AG04450 (cell line): ENCODE measurements at regions not wholly inside any gene's neighbourhood (a gene's known extent, or its start where the extent isn't known, plus 50 kb on each side); places are given as distances from the start of the nearest gene placed in this dataset.
"Not testable (repeated sequence)": the region's sequence is repeated elsewhere in the genome, so short reads cannot be mapped to it uniquely, and the experiment has no call there.

ENCODE experiments used
- CTCF ChIA-PET: fragments of 300-600, 350-600 bp; formaldehyde crosslinking; extraction: SDS; loops from one replicate; lab custom pipeline; 2022; ENCODE audit warnings: antibody characterized with exemption, inconsistent platforms; lab: Charles Lee
- POLR2A ChIA-PET: fragments of 350-600 bp; formaldehyde crosslinking; extraction: SDS; loops from one replicate; lab custom pipeline; 2021; ENCODE audit warnings: antibody characterized with exemption, inconsistent platforms; lab: Yijun Ruan, JAX
- DNase-seq: peaks from one replicate; pipeline ENCODE4 v3.0.0-alpha.2; 2011; ENCODE audit warnings: low read depth, low spot score
- H3K27ac ChIP-seq: one replicate; pipeline ENCODE4 v1.5.1; 2012; ENCODE audit warnings: low read depth, low read length, control low read depth
- H3K27me3 ChIP-seq: one replicate; pipeline ENCODE4 v1.6.0; 2012; ENCODE audit warnings: low read length; ENCODE audit not compliant: control insufficient read depth, insufficient read depth
- H3K4me3 ChIP-seq: 2 replicates; pipeline ENCODE4 v1.5.1; 2011; ENCODE audit warnings: mild to moderate bottlenecking, low read depth, low read length, control low read depth
- H3K9me3 ChIP-seq: 2 replicates; pipeline ENCODE4 v1.5.1; 2012; ENCODE audit warnings: low read length; ENCODE audit not compliant: control insufficient read depth, insufficient read depth
- TF ChIP-seq, protein P1 (sequence below): IDR thresholded peaks from 2 replicates; pipeline ENCODE4 v1.5.1; 2011; ENCODE audit warnings: low read depth, low read length, control low read depth, inconsistent platforms

DNA sequence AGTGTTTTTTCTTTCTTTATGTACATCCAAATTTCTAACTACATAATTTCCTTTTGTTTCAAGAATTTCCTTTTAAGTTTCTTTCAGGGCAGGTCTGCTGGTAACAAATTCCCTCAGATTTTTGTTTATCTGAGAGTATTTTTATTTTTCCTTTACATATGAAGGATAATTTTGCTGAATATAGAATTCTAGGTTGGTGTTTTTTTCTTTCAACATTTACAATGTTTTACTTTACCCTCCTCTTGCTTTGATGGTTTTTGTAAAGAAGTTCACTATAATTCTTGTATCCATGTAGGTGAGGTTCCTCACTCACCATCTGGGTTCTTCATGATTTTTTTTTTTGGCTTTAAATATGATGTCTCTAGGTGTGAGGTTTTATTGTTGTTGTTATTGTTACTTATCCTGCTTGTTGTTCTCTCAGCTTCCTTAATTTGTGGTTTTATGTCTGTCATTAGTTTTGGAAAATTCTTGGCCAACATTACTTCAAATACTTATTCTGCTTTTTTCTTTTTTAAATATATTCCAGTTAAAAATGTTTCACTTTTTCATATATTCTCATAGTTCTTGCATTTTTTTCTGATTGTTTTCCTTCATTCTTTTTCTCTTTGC is 580.1 kb upstream of the CITED2 start:
- Histone ChIP-seq H3K4me3 (no peak overlapping the region), H3K27ac (no peak overlapping the region), H3K27me3 (no peaks in the 10 kb centered on the region), H3K9me3 (no peaks in the 10 kb centered on the region; the same call in 1 of the 2 replicates)
- TF ChIP-seq, protein P1, sequence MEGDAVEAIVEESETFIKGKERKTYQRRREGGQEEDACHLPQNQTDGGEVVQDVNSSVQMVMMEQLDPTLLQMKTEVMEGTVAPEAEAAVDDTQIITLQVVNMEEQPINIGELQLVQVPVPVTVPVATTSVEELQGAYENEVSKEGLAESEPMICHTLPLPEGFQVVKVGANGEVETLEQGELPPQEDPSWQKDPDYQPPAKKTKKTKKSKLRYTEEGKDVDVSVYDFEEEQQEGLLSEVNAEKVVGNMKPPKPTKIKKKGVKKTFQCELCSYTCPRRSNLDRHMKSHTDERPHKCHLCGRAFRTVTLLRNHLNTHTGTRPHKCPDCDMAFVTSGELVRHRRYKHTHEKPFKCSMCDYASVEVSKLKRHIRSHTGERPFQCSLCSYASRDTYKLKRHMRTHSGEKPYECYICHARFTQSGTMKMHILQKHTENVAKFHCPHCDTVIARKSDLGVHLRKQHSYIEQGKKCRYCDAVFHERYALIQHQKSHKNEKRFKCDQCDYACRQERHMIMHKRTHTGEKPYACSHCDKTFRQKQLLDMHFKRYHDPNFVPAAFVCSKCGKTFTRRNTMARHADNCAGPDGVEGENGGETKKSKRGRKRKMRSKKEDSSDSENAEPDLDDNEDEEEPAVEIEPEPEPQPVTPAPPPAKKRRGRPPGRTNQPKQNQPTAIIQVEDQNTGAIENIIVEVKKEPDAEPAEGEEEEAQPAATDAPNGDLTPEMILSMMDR = no peak
- no peak for DNase-seq
- POLR2A ChIA-PET = no interaction called here
- CTCF ChIA-PET = no interaction called here

DNA sequence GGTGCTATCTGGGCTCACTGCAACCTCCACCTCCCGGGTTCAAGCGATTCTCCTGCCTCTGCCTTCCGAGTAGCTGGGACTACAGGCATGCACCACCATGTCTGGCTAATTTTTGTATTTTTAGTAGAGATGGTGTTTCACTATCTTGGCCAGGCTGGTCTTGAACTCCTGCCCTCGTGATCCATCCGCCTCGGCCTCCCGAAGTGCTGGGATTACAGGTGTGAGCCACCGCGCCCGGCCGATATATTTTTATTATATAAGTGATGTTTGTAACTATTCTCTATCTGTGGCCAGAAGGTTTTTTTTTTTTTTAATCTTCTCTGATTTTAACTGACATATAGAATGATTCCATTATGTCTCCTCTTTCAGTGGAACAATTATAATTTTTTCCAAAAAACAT is 579.3 kb upstream of the CITED2 start:
- POLR2A ChIA-PET, H3K9me3 ChIP-seq, H3K27me3 ChIP-seq, H3K27ac ChIP-seq, DNase-seq, CTCF ChIA-PET, H3K4me3 ChIP-seq: not testable (repeated sequence)

DNA sequence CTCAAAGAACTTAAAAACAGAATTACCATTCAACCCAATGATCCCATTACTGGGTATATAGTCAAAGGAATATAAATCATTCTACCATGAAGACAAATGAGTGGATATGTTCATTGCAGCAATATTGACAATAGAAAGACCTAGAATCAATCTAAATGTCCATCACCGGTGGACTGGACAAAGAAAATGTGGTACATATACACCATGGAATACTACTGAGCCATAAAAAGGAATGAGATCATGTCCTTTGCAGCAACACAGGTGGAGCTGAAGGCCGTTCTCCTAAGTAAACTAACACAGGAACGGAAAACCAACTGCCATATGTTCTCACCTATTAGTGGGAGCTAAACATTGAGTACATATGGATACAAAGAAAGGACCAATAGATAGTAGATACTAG is 576.7 kb upstream of the CITED2 start:
- no peaks in the 10 kb centered on the region for H3K27me3 ChIP-seq
- no peaks in the 10 kb centered on the region; the same call in 1 of the 2 replicates for H3K9me3 ChIP-seq
- H3K4me3 ChIP-seq = no peak overlapping the region
- CTCF ChIA-PET = no interaction called here
- no peak overlapping the region for H3K27ac ChIP-seq
- POLR2A ChIA-PET = no interaction called here
- TF ChIP-seq, protein P1 = no peak
- no peak for DNase-seq

DNA sequence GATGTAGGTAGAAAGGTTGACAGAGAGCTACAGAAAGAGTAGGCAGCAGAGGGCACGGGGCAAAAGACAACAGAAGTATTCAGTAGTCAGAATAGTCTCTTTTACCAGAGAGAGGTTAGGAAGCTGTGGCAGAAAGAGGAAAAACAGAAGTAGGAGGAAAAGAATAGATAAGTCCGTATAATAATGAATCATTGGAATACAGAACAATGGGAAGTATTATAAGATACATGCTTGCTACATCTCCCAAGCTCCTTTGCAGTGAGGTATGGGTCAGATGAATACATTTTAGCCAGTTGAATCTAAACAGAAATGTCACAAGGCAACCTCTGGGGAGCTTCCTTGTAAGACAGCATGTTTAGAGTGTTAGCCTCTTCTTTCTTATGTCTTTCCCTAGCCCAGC is 570.5 kb upstream of the CITED2 start:
- Histone ChIP-seq H3K27ac (no peak overlapping the region), H3K9me3 (no peaks in the 10 kb centered on the region; the same call in 1 of the 2 replicates), H3K27me3 (no peaks in the 10 kb centered on the region), H3K4me3 (no peak overlapping the region)
- DNase-seq = no peak
- TF ChIP-seq, protein P1 = no peak
- POLR2A ChIA-PET = no interaction called here
- CTCF ChIA-PET = interaction anchor here (0.9 kb wide), 1 partner anchor 575 kb away, joined by 3 read pairs; no protein-coding TSS in a partner anchor

DNA sequence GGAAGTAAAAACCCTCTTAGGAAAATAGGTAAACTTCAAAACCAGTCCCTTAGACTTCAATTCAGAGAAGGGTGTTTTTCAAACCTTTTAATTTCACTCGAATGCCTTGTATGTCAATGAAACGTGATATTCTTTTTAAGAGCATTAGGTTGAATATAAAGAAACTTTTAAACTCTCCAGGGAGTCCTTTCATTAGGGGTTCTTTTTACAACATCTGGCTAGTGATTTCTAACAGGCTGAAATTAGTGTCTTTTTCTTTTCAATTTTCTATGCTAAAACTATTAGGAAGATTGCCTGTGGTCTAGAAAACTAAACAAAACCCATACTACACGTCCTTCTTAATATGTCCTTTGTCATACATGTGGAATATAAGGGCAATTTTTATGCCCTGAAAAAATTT is 569.7 kb upstream of the CITED2 start:
- DNase-seq = no peak
- no peak overlapping the region for H3K4me3 ChIP-seq
- CTCF ChIA-PET = interaction anchor here (0.7 kb wide), 1 partner anchor 19 kb away, joined by 3 read pairs; no protein-coding TSS in a partner anchor
- TF ChIP-seq, protein P1 = no peak
- no peak overlapping the region for H3K27ac ChIP-seq
- H3K9me3 ChIP-seq = no peaks in the 10 kb centered on the region; the same call in 1 of the 2 replicates
- no peaks in the 10 kb centered on the region for H3K27me3 ChIP-seq
- POLR2A ChIA-PET = no interaction called here
